HEK293 (cell line): ENCODE measurements at regions not wholly inside any gene's neighbourhood (a gene's known extent, or its start where the extent isn't known, plus 50 kb on each side); places are given as distances from the start of the nearest gene placed in this dataset.

Experiments
- CTCF ChIA-PET: fragments of 350-600 bp; formaldehyde crosslinking; extraction: SDS; loops from one replicate; lab custom pipeline; 2021; ENCODE audit warnings: antibody characterized with exemption; lab: Yijun Ruan, JAX
- POLR2A ChIA-PET: fragments of 300-600 bp; formaldehyde crosslinking; extraction: SDS; loops from one replicate; lab custom pipeline; 2020; ENCODE audit warnings: antibody characterized with exemption, inconsistent platforms; lab: Yijun Ruan, JAX
- H3K27ac ChIP-seq: fragments of 200-500 bp; sonication (Bioruptor generic); 2 replicates; pipeline ENCODE4 v1.5.1; 2014; ENCODE audit warnings: low read depth, low read length, control low read depth, inconsistent platforms; ENCODE audit errors: extremely low read depth
- H3K36me3 ChIP-seq, 2 experiments: fragments of 200-500 bp in 1 of 2; sonication (Bioruptor generic) in 1 of 2; 1 replicate in 1 of 2; 2 replicates in 1 of 2; pipeline ENCODE4 v1.5.1; 2014 to 2017; ENCODE audit warnings: inconsistent platforms in 2 of 2, low read length in 2 of 2; ENCODE audit not compliant: control insufficient read depth in 2 of 2, insufficient read depth in 1 of 2
- H3K4me1 ChIP-seq: fragments of 200-500 bp; sonication (Bioruptor generic); 2 replicates; pipeline ENCODE4 v1.5.1; 2014; ENCODE audit warnings: mild to moderate bottlenecking, low read length, inconsistent platforms; ENCODE audit not compliant: control insufficient read depth, insufficient read depth
- H3K4me3 ChIP-seq: 2 replicates; pipeline ENCODE4 v1.5.1; 2011; ENCODE audit warnings: low read depth, mild to moderate bottlenecking, control low read depth, low read length, moderate library complexity
- H3K9me3 ChIP-seq: fragments of 200-500 bp; sonication (Bioruptor generic); 2 replicates; pipeline ENCODE4 v1.5.1; 2014; ENCODE audit warnings: low read depth, low read length, inconsistent platforms; ENCODE audit not compliant: control insufficient read depth, insufficient read depth
- GFI1B ChIP-seq: fragments of 450-650 bp; formaldehyde crosslinking; IDR thresholded peaks from 2 replicates; pipeline ENCODE4 v1.5.1; 2016; ENCODE audit warnings: missing biosample characterization, missing genetic modification characterization
- GLI4 ChIP-seq: fragments of 450-650 bp; formaldehyde crosslinking; IDR thresholded peaks from 2 replicates; pipeline ENCODE4 v1.5.1; 2016; ENCODE audit warnings: missing biosample characterization, missing genetic modification characterization
- IKZF3 ChIP-seq: fragments of 450-650 bp; IDR thresholded peaks from 2 replicates; pipeline ENCODE4 v1.5.0; 2018; ENCODE audit warnings: missing biosample characterization, mild to moderate bottlenecking, missing genetic modification characterization, moderate library complexity
- SCRT1 ChIP-seq: fragments of 450-650 bp; formaldehyde crosslinking; IDR thresholded peaks from 2 replicates; pipeline ENCODE4 v1.5.1; 2016; ENCODE audit warnings: missing biosample characterization, missing genetic modification characterization, borderline replicate concordance
- ZBTB17 ChIP-seq: fragments of 450-650 bp; formaldehyde crosslinking; IDR thresholded peaks from 2 replicates; pipeline ENCODE4 v1.5.1; 2016; ENCODE audit warnings: missing biosample characterization, missing genetic modification characterization
- ZBTB8A ChIP-seq: fragments of 450-650 bp; formaldehyde crosslinking; IDR thresholded peaks from 2 replicates; pipeline ENCODE4 v1.5.1; 2016; ENCODE audit warnings: missing biosample characterization, missing genetic modification characterization
- ZEB2 ChIP-seq: fragments of 450-650 bp; formaldehyde crosslinking; IDR thresholded peaks from 2 replicates; pipeline ENCODE4 v1.5.1; 2016; ENCODE audit warnings: missing biosample characterization, missing genetic modification characterization
- ZFHX2 ChIP-seq: fragments of 450-650 bp; formaldehyde crosslinking; conservative IDR thresholded peaks from 2 replicates; pipeline ENCODE4 v1.5.1; 2016; ENCODE audit warnings: missing biosample characterization, missing genetic modification characterization
- ZFP37 ChIP-seq: fragments of 450-650 bp; formaldehyde crosslinking; IDR thresholded peaks from 2 replicates; pipeline ENCODE4 v1.5.1; 2016; ENCODE audit warnings: missing biosample characterization, missing genetic modification characterization
- ZNF146 ChIP-seq: fragments of 450-650 bp; formaldehyde crosslinking; IDR thresholded peaks from 2 replicates; pipeline ENCODE4 v1.5.1; 2016; ENCODE audit warnings: missing biosample characterization, missing genetic modification characterization
- ZNF18 ChIP-seq: fragments of 450-650 bp; formaldehyde crosslinking; IDR thresholded peaks from 2 replicates; pipeline ENCODE4 v1.5.1; 2016; ENCODE audit warnings: missing biosample characterization, missing genetic modification characterization
- ZNF223 ChIP-seq: fragments of 450-650 bp; formaldehyde crosslinking; IDR thresholded peaks from 2 replicates; pipeline ENCODE4 v1.5.1; 2016; ENCODE audit warnings: missing biosample characterization, missing genetic modification characterization
- ZNF239 ChIP-seq: fragments of 450-650 bp; formaldehyde crosslinking; IDR thresholded peaks from 2 replicates; pipeline ENCODE4 v1.5.1; 2016; ENCODE audit warnings: missing biosample characterization, missing genetic modification characterization
- ZNF266 ChIP-seq: fragments of 450-650 bp; formaldehyde crosslinking; IDR thresholded peaks from 2 replicates; pipeline ENCODE4 v1.5.1; 2016; ENCODE audit warnings: missing biosample characterization, missing genetic modification characterization, low read depth
- ZNF311 ChIP-seq: fragments of 450-650 bp; formaldehyde crosslinking; IDR thresholded peaks from 2 replicates; pipeline ENCODE4 v1.5.1; 2017; ENCODE audit warnings: missing biosample characterization, missing genetic modification characterization, borderline replicate concordance
- ZNF354C ChIP-seq: fragments of 450-650 bp; formaldehyde crosslinking; IDR thresholded peaks from 2 replicates; pipeline ENCODE4 v1.5.1; 2016; ENCODE audit warnings: missing biosample characterization, missing genetic modification characterization, low read depth, borderline replicate concordance
- ZNF366 ChIP-seq: fragments of 450-650 bp; formaldehyde crosslinking; conservative IDR thresholded peaks from 2 replicates; pipeline ENCODE4 v1.5.1; 2016; ENCODE audit warnings: missing biosample characterization, missing genetic modification characterization
- ZNF530 ChIP-seq: fragments of 450-650 bp; formaldehyde crosslinking; IDR thresholded peaks from 2 replicates; pipeline ENCODE4 v1.5.1; 2016; ENCODE audit warnings: low read depth, missing biosample characterization, missing genetic modification characterization
- ZNF548 ChIP-seq: fragments of 450-650 bp; formaldehyde crosslinking; IDR thresholded peaks from 2 replicates; pipeline ENCODE4 v1.5.1; 2016; ENCODE audit warnings: missing biosample characterization, missing genetic modification characterization
- ZNF623 ChIP-seq: fragments of 450-650 bp; formaldehyde crosslinking; IDR thresholded peaks from 2 replicates; pipeline ENCODE4 v1.5.1; 2016; ENCODE audit warnings: missing biosample characterization, missing genetic modification characterization
- ZNF677 ChIP-seq: fragments of 450-650 bp; IDR thresholded peaks from 2 replicates; pipeline ENCODE4 v1.5.0; 2018; ENCODE audit warnings: missing biosample characterization, mild to moderate bottlenecking, missing genetic modification characterization, moderate library complexity
- ZNF76 ChIP-seq: fragments of 450-650 bp; formaldehyde crosslinking; IDR thresholded peaks from 2 replicates; pipeline ENCODE4; 2016; ENCODE audit warnings: low read depth, missing biosample characterization, missing genetic modification characterization, borderline replicate concordance
- ZNF776 ChIP-seq: fragments of 450-650 bp; formaldehyde crosslinking; IDR thresholded peaks from 2 replicates; pipeline ENCODE4 v1.5.0; 2017; ENCODE audit warnings: missing biosample characterization, missing genetic modification characterization, borderline replicate concordance
- ZNF843 ChIP-seq: fragments of 450-650 bp; formaldehyde crosslinking; IDR thresholded peaks from 2 replicates; pipeline ENCODE4 v1.5.1; 2016; ENCODE audit warnings: missing biosample characterization, missing genetic modification characterization
- ZSCAN5A ChIP-seq: fragments of 450-650 bp; formaldehyde crosslinking; IDR thresholded peaks from 2 replicates; pipeline ENCODE4 v1.5.1; 2016; ENCODE audit warnings: missing biosample characterization, missing genetic modification characterization
- TF ChIP-seq, protein P1 (sequence below): fragments of 450-650 bp; formaldehyde crosslinking; IDR thresholded peaks from 2 replicates; pipeline ENCODE4; 2016; ENCODE audit warnings: missing biosample characterization, missing genetic modification characterization
- TF ChIP-seq, protein P2 (sequence below): fragments of 450-650 bp; formaldehyde crosslinking; IDR thresholded peaks from 2 replicates; pipeline ENCODE4 v1.5.1; 2016; ENCODE audit warnings: missing biosample characterization, missing genetic modification characterization
- TF ChIP-seq, protein P3 (sequence below): IDR thresholded peaks from 2 replicates; pipeline ENCODE4 v1.6.1; 2011; ENCODE audit warnings: mild to moderate bottlenecking, low read depth, low read length, borderline replicate concordance
- TF ChIP-seq, protein P4 (sequence below): fragments of 450-650 bp; formaldehyde crosslinking; IDR thresholded peaks from 2 replicates; pipeline ENCODE4 v1.5.1; 2016; ENCODE audit warnings: missing biosample characterization, missing genetic modification characterization

GRCh38 chr1:11373895-11374747 lies 101.1 kb downstream of the UBIAD1 start:
- ChIA-PET CTCF (no interaction called here), POLR2A (no interaction called here)
- TF ChIP-seq ZNF366 = no peak
- TF ChIP-seq, protein P1, sequence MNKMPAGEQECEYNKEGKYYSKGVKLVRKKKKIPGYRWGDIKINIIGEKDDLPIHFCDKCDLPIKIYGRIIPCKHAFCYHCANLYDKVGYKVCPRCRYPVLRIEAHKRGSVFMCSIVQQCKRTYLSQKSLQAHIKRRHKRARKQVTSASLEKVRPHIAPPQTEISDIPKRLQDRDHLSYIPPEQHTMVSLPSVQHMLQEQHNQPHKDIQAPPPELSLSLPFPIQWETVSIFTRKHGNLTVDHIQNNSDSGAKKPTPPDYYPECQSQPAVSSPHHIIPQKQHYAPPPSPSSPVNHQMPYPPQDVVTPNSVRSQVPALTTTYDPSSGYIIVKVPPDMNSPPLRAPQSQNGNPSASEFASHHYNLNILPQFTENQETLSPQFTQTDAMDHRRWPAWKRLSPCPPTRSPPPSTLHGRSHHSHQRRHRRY = no peak
- TF ChIP-seq ZNF776 (tag by site-specific recombination) = 0 out of 2 replicates have a peak, but pooled peaks have one; percentile 57
- TF ChIP-seq, protein P2, sequence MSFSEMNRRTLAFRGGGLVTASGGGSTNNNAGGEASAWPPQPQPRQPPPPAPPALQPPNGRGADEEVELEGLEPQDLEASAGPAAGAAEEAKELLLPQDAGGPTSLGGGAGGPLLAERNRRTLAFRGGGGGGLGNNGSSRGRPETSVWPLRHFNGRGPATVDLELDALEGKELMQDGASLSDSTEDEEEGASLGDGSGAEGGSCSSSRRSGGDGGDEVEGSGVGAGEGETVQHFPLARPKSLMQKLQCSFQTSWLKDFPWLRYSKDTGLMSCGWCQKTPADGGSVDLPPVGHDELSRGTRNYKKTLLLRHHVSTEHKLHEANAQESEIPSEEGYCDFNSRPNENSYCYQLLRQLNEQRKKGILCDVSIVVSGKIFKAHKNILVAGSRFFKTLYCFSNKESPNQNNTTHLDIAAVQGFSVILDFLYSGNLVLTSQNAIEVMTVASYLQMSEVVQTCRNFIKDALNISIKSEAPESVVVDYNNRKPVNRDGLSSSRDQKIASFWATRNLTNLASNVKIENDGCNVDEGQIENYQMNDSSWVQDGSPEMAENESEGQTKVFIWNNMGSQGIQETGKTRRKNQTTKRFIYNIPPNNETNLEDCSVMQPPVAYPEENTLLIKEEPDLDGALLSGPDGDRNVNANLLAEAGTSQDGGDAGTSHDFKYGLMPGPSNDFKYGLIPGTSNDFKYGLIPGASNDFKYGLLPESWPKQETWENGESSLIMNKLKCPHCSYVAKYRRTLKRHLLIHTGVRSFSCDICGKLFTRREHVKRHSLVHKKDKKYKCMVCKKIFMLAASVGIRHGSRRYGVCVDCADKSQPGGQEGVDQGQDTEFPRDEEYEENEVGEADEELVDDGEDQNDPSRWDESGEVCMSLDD (tag by site-specific recombination) = no peak
- 0 out of 2 replicates have a peak, but pooled peaks have one; percentile 53 for TF ChIP-seq ZNF311 (tag by site-specific recombination)
- TF ChIP-seq ZNF548 (tag by site-specific recombination) = no peak
- TF ChIP-seq IKZF3 = no peak
- TF ChIP-seq ZNF223 (tag by site-specific recombination) = no peak
- no peak for TF ChIP-seq GLI4 (tag by site-specific recombination)
- no peak for TF ChIP-seq ZNF623 (tag by site-specific recombination)
- TF ChIP-seq ZBTB8A (tag by site-specific recombination) = no peak
- TF ChIP-seq ZNF530 (tag by site-specific recombination) = no peak
- TF ChIP-seq SCRT1 = no peak
- TF ChIP-seq ZNF354C (tag by site-specific recombination) = no peak
- TF ChIP-seq ZNF266 (tag by site-specific recombination) = no peak
- TF ChIP-seq ZEB2 (tag by site-specific recombination) = peak; percentile 13; the same call in 1 of the 2 replicates
- peak; percentile 26; the same call in 1 of the 2 replicates for TF ChIP-seq ZNF146 (tag by site-specific recombination)
- no peak for TF ChIP-seq ZFP37
- TF ChIP-seq, protein P3, sequence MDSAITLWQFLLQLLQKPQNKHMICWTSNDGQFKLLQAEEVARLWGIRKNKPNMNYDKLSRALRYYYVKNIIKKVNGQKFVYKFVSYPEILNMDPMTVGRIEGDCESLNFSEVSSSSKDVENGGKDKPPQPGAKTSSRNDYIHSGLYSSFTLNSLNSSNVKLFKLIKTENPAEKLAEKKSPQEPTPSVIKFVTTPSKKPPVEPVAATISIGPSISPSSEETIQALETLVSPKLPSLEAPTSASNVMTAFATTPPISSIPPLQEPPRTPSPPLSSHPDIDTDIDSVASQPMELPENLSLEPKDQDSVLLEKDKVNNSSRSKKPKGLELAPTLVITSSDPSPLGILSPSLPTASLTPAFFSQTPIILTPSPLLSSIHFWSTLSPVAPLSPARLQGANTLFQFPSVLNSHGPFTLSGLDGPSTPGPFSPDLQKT = no peak
- no peak for TF ChIP-seq ZNF843 (tag by site-specific recombination)
- TF ChIP-seq ZBTB17 (tag by site-specific recombination) = no peak
- no peak for TF ChIP-seq GFI1B (tag by site-specific recombination)
- TF ChIP-seq ZNF677 = no peak
- peak; percentile 38; the same call in 1 of the 2 replicates for TF ChIP-seq ZNF239
- TF ChIP-seq, protein P4, sequence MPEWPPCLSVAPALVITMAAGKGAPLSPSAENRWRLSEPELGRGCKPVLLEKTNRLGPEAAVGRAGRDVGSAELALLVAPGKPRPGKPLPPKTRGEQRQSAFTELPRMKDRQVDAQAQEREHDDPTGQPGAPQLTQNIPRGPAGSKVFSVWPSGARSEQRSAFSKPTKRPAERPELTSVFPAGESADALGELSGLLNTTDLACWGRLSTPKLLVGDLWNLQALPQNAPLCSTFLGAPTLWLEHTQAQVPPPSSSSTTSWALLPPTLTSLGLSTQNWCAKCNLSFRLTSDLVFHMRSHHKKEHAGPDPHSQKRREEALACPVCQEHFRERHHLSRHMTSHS (tag by site-specific recombination) = peak; percentile 50; the same call in 1 of the 2 replicates
- peak; percentile 77 for TF ChIP-seq ZNF18 (tag by site-specific recombination)
- TF ChIP-seq ZSCAN5A = no peak
- TF ChIP-seq ZFHX2 = 0 out of 2 replicates have a peak, but pooled peaks have one; percentile 6
- TF ChIP-seq ZNF76 (tag by site-specific recombination) = no peak

More at GRCh38 chr1:11373895-11374747, 101.1 kb downstream of the UBIAD1 start:
- Histone ChIP-seq H3K4me1 (no peaks in the 10 kb centered on the region; the same call in 1 of the 2 replicates), H3K36me3 (no peaks in the 10 kb centered on the region), H3K27ac (no peak overlapping the region), H3K4me3 (no peak overlapping the region), H3K9me3 (no peaks in the 10 kb centered on the region)
